HG02610 (cell line): ENCODE measurements at regions not wholly inside any gene's neighbourhood (a gene's known extent, or its start where the extent isn't known, plus 50 kb on each side); places are given as distances from the start of the nearest gene placed in this dataset.

Experiments
- ATAC-seq: cut with Tn5 transposase; IDR thresholded peaks from one replicate; pipeline ENCODE4 v1.9.1; 2021; ENCODE audit warnings: mild to moderate bottlenecking, moderate library complexity; ENCODE audit not compliant: unreplicated experiment

DNA sequence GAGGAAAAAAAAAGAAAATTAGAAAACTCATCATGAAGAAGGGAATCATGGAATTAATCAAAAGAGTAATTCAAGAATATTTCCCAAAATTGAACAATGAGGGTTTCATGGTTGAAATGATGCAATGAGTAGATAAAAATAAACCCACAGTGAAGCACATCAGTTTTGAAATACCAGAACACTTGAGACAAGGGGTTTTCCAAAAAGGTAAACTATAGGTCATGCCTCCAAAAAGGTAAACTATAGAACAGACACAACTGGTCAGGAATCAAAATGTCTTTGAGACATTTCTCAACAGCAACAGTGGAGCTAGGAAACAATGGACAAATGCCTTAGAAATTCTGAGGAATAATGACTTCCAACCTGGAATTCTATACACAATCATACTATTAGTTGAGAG lies 60.2 kb upstream of the PCSK5 start:
- ATAC-seq, result no peak

DNA sequence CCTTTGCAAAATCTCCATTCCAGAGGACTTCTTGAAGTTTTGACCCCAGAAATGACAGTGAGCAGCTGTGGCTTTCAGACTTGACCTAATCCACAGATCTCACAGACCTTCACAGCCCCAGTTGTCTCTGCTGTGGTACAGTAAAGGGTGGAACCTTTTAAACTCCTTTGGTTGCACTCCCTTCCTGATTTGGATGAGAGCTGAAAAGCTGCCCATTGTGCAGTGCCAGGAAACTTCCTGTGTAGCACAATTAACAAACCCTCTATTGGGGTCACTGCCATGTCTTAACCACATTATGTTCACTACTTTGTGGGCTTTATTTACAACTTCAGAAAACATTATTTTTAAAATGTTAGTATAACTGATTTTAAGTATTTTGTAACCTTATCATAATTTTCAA lies 56.7 kb upstream of the PCSK5 start:
- no peak for ATAC-seq

- no peak for ATAC-seq
Observed at GRCh38 chr9:75834878-75835277, 55.6 kb upstream of the PCSK5 start.
